ENCODE measurements at regions not wholly inside any gene's neighbourhood (a gene's known extent, or its start where the extent isn't known, plus 50 kb on each side); places are given as distances from the start of the nearest gene placed in this dataset.

DNA sequence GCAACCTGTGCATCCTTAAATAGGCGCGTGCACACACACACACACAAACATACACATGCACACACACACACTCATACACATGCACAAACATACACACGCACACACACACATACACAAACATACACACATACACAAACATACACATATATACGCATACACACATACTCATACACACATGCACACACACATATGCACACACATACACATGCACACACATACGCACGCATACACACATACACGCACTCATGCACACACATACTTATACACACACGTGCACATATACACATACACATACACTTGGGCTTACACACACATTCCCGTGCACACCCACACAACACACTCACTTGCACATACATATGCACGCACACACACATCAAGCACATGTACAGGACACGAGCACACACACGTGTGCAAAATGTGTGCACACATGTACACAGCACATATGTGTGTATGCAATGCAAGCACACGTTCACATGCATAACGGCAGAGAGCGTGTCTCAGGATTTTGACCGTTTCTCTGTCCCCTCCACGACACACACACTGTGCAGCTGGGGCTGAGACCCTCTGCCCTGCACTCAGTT is 84.5 kb downstream of the SIK1 start:
- Histone ChIP-seq H3K27me3 (replicated peaks in 1 of 4; ENCODE audit: control insufficient read depth in 3 of 4, extremely low read depth in 1 of 4, insufficient read depth in 3 of 4, low read length in 3 of 4) (no peaks in the 10 kb centered on the region), H3K4ac (replicated peaks; ENCODE audit: insufficient read length, low read depth, low read length) (no peak overlapping the region), H2AK5ac (ENCODE audit: low read depth, low read length) (no peak overlapping the region; the same call in 1 of the 2 replicates), H4K8ac (ENCODE audit: extremely low read depth, insufficient read depth, low read length) (no peak overlapping the region), H4K5ac (ENCODE audit: insufficient read length, low read depth, low read length) (no peak overlapping the region), H2AFZ (ENCODE audit: low read length) (no peak overlapping the region), H3K9ac (replicated peaks in 1 of 4; ENCODE audit: extremely low read depth in 1 of 4, low read depth in 3 of 4, low read length in 3 of 4) (no peak overlapping the region), H3K27ac (ENCODE audit: low read depth, low read length) (no peak overlapping the region), H2BK15ac (ENCODE audit: low read length) (no peak overlapping the region), H3K23me2 (ENCODE audit: low read depth, low read length) (peaks cover 2% of the 10 kb centered on the region; the same call in 1 of the 2 replicates), H3K4me3 (ENCODE audit: extremely low read depth in 1 of 4, insufficient read depth in 2 of 4, low read depth in 3 of 4, low read length in 4 of 4) (no peak overlapping the region), H2BK12ac (ENCODE audit: low read depth, low read length) (no peak overlapping the region), H2BK5ac (ENCODE audit: low read depth, low read length) (no peak overlapping the region), H3K18ac (ENCODE audit: extremely low read depth, low read length) (no peak overlapping the region), H3K4me1 (replicated peaks in 1 of 4; ENCODE audit: control insufficient read depth in 3 of 4, insufficient read depth in 4 of 4, low read length in 3 of 4) (peaks cover 0 to 7% (median 0%) of the 10 kb centered on the region in 4 experiments; a peak in 2 of 7 replicates), H3K14ac (ENCODE audit: insufficient read length) (no peak overlapping the region), H3K23ac (ENCODE audit: insufficient read length) (no peak overlapping the region), H3K36me3 (ENCODE audit: control insufficient read depth in 2 of 4, insufficient read depth in 4 of 4, low read length in 3 of 4) (no peaks in the 10 kb centered on the region), H3K4me2 (ENCODE audit: insufficient read depth in 1 of 2, low read depth in 2 of 2, low read length in 2 of 2) (no peak overlapping the region), H3K9me3 (ENCODE audit: insufficient read depth in 2 of 2, low read depth in 1 of 2, low read length in 1 of 2) (no peaks in the 10 kb centered on the region), H3K79me2 (ENCODE audit: control insufficient read depth in 1 of 2, insufficient read depth in 2 of 2, low read length in 2 of 2) (no peaks in the 10 kb centered on the region), H3K56ac (replicated peaks; ENCODE audit: insufficient read length, low read depth, low read length) (peak overlapping the region; percentile 82), H4K91ac (replicated peaks; ENCODE audit: insufficient read length, low read length) (no peak overlapping the region), H2BK120ac (replicated peaks; ENCODE audit: low read depth, low read length) (no peak overlapping the region), H4K20me1 (replicated peaks in 1 of 2; ENCODE audit: control insufficient read depth in 1 of 2, insufficient read depth in 2 of 2, low read length in 2 of 2) (peaks cover 0 to 5% of the 10 kb centered on the region in 2 experiments), H2BK20ac (ENCODE audit: low read length) (no peak overlapping the region), H3K79me1 (ENCODE audit: low read depth, low read length) (no peaks in the 10 kb centered on the region)
- CTCF ChIA-PET (ENCODE audit: partially characterized antibody) = interaction anchor here (0.6 to 1.1 kb wide), 4 partner anchors 9 to 417 kb away, joined by 3 to 5 read pairs (median 3); no protein-coding TSS in a partner anchor
- FAIRE-seq = no peak
- DNase-seq (ENCODE audit: low read depth in 1 of 2, low spot score in 2 of 2) = no peak
- WGBS, 2 experiments (ENCODE audit: extremely low coverage in 1 of 2, insufficient coverage in 1 of 2, insufficient read length in 1 of 2, insufficient replicate concordance in 2 of 2, low coverage in 1 of 2, low lambda C conversion rate in 2 of 2, missing lambda C conversion rate in 1 of 2) = 78% methylated on average over 17 of the region's 17 CpGs; no CpG with 5 or more reads in 1 of the 2 experiments
- POLR2A ChIA-PET (ENCODE audit: partially characterized antibody) = interaction anchor here (1.3 kb wide), 1 partner anchor 9 kb away, joined by 3 read pairs; no protein-coding TSS in a partner anchor
- TF ChIP-seq FOSL1 (IDR thresholded peaks at IDR 0.05; ENCODE audit: insufficient read depth, low read depth, low read length) (no peak), ASH2L (IDR thresholded peaks at IDR 0.05; ENCODE audit: low read length) (no peak), RXRA (IDR thresholded peaks at IDR 0.05; ENCODE audit: insufficient read depth, low read depth, low read length) (no peak), BCL11A (IDR thresholded peaks at IDR 0.05; ENCODE audit: low read depth in 2 of 2, low read length in 2 of 2) (no peak), CHD1 (IDR thresholded peaks at IDR 0.05; ENCODE audit: low read depth, low read length) (no peak), GABPA (IDR thresholded peaks at IDR 0.05; ENCODE audit: borderline replicate concordance, insufficient read depth, low read length) (no peak), EP300 (IDR thresholded peaks at IDR 0.05; ENCODE audit: borderline replicate concordance in 1 of 2, low read depth in 2 of 2, low read length in 2 of 2) (no peak), TAF7 (optimal IDR thresholded peaks at IDR 0.05; ENCODE audit: borderline replicate concordance, low read depth, low read length) (no peak), BRCA1 (IDR thresholded peaks at IDR 0.05; ENCODE audit: low read depth, low read length) (no peak), RNF2 (IDR thresholded peaks at IDR 0.05; ENCODE audit: borderline replicate concordance, low read depth, low read length, missing control alignments, poor library complexity, severe bottlenecking) (no peak), USF2 (IDR thresholded peaks at IDR 0.05; ENCODE audit: low read length) (no peak)

Measured in H1 (cell line).